Endothelial cell (in vitro differentiated cells): ENCODE measurements at regions not wholly inside any gene's neighbourhood (a gene's known extent, or its start where the extent isn't known, plus 50 kb on each side); places are given as distances from the start of the nearest gene placed in this dataset.
"Not testable (repeated sequence)": the region's sequence is repeated elsewhere in the genome, so short reads cannot be mapped to it uniquely, and the experiment has no call there.

Source experiments
- DNase-seq: peaks from one replicate; pipeline ENCODE4 v3.0.0; 2021; ENCODE audit warnings: low spot score
- H3K27ac Mint-ChIP-seq: one replicate; pipeline ENCODE4 v1.8.0; 2021; ENCODE audit warnings: mixed read lengths, inconsistent platforms; ENCODE audit not compliant: unreplicated experiment
- H3K27me3 Mint-ChIP-seq: one replicate; pipeline ENCODE4 v1.8.0; 2021; ENCODE audit warnings: mild to moderate bottlenecking, moderate library complexity, mixed read lengths, inconsistent platforms; ENCODE audit not compliant: unreplicated experiment
- H3K36me3 Mint-ChIP-seq: one replicate; pipeline ENCODE4 v1.8.0; 2021; ENCODE audit warnings: mild to moderate bottlenecking, low read depth, mixed read lengths, inconsistent platforms; ENCODE audit not compliant: unreplicated experiment
- H3K4me1 Mint-ChIP-seq: one replicate; pipeline ENCODE4 v1.8.0; 2021; ENCODE audit warnings: mild to moderate bottlenecking, mixed read lengths, inconsistent platforms; ENCODE audit not compliant: unreplicated experiment
- H3K4me3 Mint-ChIP-seq: one replicate; pipeline ENCODE4 v1.8.0; 2021; ENCODE audit warnings: mild to moderate bottlenecking, mixed read lengths, inconsistent platforms; ENCODE audit not compliant: unreplicated experiment
- H3K9me3 Mint-ChIP-seq: one replicate; pipeline ENCODE4 v1.8.0; 2021; ENCODE audit warnings: mixed read lengths, inconsistent platforms; ENCODE audit not compliant: unreplicated experiment
- TF ChIP-seq, protein P1 (sequence below): fragments of 200-600 bp; sonication (generic); IDR thresholded peaks from one replicate; pipeline ENCODE4 v1.5.0; 2021; ENCODE audit warnings: antibody characterized with exemption; ENCODE audit not compliant: unreplicated experiment

DNA sequence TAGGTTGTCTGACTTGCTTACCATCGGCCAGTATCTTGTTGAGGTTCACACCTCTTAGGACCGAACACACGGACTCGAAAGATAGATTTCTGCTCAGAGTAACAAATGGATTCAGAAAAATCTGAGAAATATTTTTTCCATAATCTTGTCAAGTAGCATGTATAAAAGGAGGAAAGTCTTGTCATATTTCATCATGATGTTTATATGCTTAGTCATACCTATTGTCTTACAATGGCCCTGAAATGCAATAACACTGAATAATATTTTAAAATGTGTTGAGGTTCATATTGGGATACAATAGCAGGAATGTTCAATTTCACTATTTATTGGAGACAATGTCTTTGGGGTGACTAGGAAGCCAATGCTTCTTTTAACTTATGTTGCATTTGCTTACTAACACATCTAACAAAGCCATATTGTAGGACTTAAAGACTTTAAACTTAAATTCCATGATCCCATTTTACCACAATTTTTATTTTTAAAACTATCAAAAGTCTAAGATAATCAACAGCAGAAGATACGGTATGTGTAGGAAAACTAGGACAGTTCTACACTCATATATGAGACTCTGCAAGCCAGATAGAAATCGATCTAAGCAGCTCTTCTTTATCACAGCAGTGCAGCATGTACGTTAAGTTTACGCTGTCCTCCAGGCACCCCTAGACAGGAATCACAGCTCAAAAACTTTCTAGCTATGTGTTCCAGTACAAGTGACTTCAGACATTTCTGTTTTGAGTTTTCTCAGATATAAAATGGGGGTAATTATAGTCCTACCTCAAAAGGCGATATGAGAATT lies 135.7 kb upstream of the CAV2 start:
- TF ChIP-seq, protein P1, sequence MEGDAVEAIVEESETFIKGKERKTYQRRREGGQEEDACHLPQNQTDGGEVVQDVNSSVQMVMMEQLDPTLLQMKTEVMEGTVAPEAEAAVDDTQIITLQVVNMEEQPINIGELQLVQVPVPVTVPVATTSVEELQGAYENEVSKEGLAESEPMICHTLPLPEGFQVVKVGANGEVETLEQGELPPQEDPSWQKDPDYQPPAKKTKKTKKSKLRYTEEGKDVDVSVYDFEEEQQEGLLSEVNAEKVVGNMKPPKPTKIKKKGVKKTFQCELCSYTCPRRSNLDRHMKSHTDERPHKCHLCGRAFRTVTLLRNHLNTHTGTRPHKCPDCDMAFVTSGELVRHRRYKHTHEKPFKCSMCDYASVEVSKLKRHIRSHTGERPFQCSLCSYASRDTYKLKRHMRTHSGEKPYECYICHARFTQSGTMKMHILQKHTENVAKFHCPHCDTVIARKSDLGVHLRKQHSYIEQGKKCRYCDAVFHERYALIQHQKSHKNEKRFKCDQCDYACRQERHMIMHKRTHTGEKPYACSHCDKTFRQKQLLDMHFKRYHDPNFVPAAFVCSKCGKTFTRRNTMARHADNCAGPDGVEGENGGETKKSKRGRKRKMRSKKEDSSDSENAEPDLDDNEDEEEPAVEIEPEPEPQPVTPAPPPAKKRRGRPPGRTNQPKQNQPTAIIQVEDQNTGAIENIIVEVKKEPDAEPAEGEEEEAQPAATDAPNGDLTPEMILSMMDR = no peak
- H3K4me1 Mint-ChIP-seq = no peaks in the 10 kb centered on the region
- no peak for DNase-seq
- H3K9me3 Mint-ChIP-seq = no peaks in the 10 kb centered on the region
- no peak overlapping the region for H3K4me3 Mint-ChIP-seq
- peaks cover 2% of the 10 kb centered on the region for H3K27me3 Mint-ChIP-seq
- H3K36me3 Mint-ChIP-seq = no peaks in the 10 kb centered on the region
- H3K27ac Mint-ChIP-seq = no peak overlapping the region

DNA sequence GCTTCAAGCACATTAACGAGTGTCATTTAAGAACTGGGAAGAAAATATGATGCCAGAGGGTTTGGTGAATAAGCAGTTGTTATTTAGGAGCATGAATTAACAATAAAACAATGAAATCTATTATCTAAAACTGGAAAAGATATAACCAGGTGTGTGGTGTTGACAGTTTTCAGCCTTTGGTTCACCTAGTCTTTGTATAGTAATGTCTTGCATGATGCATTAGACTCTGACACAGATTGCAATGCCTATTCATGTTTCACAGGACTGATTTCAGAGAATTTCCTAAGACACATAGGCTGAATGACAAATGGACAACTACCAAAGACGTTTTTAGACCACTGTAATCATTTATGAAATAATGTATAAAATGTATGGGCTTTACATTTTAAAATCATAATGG lies 135.1 kb upstream of the CAV2 start:
- H3K4me3 Mint-ChIP-seq = no peak overlapping the region
- H3K4me1 Mint-ChIP-seq = no peaks in the 10 kb centered on the region
- no peaks in the 10 kb centered on the region for H3K36me3 Mint-ChIP-seq
- TF ChIP-seq, protein P1 = no peak
- no peak for DNase-seq
- H3K27ac Mint-ChIP-seq = no peak overlapping the region
- H3K9me3 Mint-ChIP-seq = no peaks in the 10 kb centered on the region
- peaks cover 2% of the 10 kb centered on the region for H3K27me3 Mint-ChIP-seq

DNA sequence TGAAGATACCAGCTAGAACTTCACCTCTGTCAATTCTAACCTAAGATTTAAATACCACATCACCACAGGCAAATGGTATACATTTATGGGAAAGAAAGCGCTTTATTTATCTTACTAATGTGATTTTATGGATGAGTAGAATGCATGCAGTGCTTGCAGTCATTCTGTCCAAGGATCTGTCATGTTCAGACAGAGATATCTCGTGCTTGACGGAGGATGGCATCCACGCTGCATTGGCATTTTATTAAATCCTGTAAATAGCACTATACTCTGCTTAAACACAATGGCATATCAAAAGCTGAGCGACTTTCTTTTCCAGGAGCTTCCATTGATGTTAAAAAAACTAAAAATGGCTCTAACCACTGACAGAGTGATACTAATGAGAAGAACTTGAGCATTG lies 133.7 kb upstream of the CAV2 start:
- no peak overlapping the region for H3K4me3 Mint-ChIP-seq
- no peak overlapping the region for H3K27ac Mint-ChIP-seq
- peaks cover 4% of the 10 kb centered on the region for H3K9me3 Mint-ChIP-seq
- H3K27me3 Mint-ChIP-seq = peaks cover 4% of the 10 kb centered on the region
- TF ChIP-seq, protein P1 = no peak
- no peak for DNase-seq
- H3K36me3 Mint-ChIP-seq = peaks cover 5% of the 10 kb centered on the region
- no peaks in the 10 kb centered on the region for H3K4me1 Mint-ChIP-seq

DNA sequence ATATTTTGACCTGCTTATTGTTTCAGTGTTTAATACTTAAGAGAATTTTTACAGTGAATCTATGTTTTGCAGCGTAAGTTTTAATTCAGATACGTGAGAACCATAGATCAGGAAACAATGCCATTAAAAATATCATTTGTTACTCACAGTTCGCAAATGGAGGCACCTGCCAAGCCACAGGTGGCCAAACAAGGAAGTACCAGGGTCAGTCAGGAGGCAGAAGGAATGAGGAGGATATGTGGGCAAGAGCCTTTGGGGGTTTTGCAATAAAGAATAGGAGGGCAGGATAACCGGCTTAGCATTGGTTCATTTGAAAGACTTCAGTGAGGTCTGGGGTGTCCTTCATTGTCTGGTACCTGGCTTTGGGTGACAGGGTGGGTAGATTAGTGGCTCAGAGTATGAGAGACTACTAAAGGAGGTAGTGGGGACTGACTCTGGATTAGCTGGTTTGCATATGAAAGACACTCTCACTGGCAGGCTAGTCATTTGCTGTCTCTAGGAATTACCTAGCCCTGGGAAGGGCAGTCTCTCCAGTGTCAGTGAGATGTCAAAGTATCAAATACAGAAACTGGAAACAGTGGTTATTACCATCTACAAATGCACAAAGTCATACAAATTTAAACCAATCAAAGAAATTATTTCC lies 132.2 kb upstream of the CAV2 start:
- Mint-ChIP-seq H3K9me3 (peaks cover 8% of the 10 kb centered on the region), H3K4me3 (no peak overlapping the region), H3K36me3 (peaks cover 11% of the 10 kb centered on the region), H3K27ac (no peak overlapping the region), H3K27me3 (peaks cover 7% of the 10 kb centered on the region), H3K4me1 (no peaks in the 10 kb centered on the region)
- no peak for DNase-seq
- TF ChIP-seq, protein P1 = no peak

DNA sequence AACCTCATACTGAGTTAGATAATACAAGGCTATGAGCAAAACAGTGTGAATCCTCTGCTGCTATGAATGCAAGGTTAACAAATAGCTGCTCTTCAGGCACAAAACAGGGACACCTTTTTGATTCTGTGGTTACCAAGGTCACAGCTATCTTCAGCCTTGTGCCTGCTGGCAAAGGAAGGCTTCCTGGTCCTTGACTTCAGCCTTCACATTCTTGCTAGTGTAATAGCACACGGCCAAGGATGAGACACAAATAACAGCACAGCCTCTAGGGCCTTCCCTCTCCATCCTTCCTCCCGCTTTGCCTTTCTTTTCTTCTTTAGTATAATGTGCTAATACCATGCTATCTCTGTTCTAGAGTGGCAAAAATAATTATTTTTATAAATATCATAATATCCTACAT lies 130.6 kb upstream of the CAV2 start:
- TF ChIP-seq, protein P1 = no peak
- peaks cover 11% of the 10 kb centered on the region for H3K36me3 Mint-ChIP-seq
- H3K4me3 Mint-ChIP-seq = no peak overlapping the region
- H3K9me3 Mint-ChIP-seq = peaks cover 8% of the 10 kb centered on the region
- DNase-seq = no peak
- no peak overlapping the region for H3K27ac Mint-ChIP-seq
- H3K4me1 Mint-ChIP-seq = no peaks in the 10 kb centered on the region
- H3K27me3 Mint-ChIP-seq = peaks cover 9% of the 10 kb centered on the region

DNA sequence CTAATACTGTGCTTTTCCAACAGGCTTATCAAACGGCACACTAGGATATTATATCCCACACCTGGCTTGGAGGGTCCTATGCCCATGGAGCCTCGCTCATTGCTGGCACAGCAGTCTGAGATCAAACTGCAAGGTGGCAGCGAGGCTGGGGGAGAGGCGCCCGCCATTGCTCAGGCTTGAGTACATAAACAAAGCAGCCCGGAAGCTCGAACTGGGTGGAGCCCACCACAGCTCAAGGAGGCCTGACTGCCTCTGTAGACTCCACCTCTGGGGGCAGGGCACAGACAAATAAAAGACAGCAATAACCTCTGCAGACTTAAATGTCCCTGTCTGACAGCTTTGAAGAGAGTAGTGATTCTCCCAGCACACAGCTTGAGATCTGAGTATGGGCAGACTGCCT lies 128.0 kb upstream of the CAV2 start:
- H3K36me3 Mint-ChIP-seq = peaks cover 11% of the 10 kb centered on the region
- not testable (repeated sequence) for H3K4me3 Mint-ChIP-seq, H3K4me1 Mint-ChIP-seq, DNase-seq, H3K27ac Mint-ChIP-seq, H3K9me3 Mint-ChIP-seq, H3K27me3 Mint-ChIP-seq

DNA sequence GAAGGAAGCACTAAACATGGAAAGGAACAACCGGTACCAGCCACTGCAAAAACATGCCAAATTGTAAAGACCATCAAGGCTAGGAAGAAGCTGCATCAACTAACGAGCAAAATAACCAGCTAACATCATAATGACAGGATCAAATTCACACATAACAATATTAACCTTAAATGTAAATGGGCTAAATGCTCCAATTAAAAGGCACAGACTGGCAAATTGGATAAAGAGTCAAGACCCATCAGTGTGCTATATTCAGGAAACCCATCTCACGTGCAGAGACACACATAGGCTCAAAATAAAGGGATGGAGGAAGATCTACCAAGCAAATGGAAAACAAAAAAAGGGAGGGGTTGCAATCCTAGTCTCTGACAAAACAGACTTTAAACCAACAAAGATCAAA lies 126.3 kb upstream of the CAV2 start:
- peaks cover 11% of the 10 kb centered on the region for H3K36me3 Mint-ChIP-seq
- H3K9me3 Mint-ChIP-seq, H3K27me3 Mint-ChIP-seq, H3K4me1 Mint-ChIP-seq, H3K27ac Mint-ChIP-seq, H3K4me3 Mint-ChIP-seq, DNase-seq: not testable (repeated sequence)
